ENCODE measurements at regions not wholly inside any gene's neighbourhood (a gene's known extent, or its start where the extent isn't known, plus 50 kb on each side); places are given as distances from the start of the nearest gene placed in this dataset.

- DNase-seq (no peak), ATAC-seq (ENCODE audit: low read depth) (no peak)
- no peaks in the 10 kb centered on the region for H3K79me1 ChIP-seq (ENCODE audit: low read depth in 1 of 2, low read length in 2 of 2)
- H2BK20ac ChIP-seq (ENCODE audit: low read depth, low read length) = no peak overlapping the region
- H2AK9ac ChIP-seq (replicated peaks; ENCODE audit: low read depth, low read length, poor library complexity) = no peak overlapping the region
- no peak overlapping the region for H4K8ac ChIP-seq (ENCODE audit: low read depth in 2 of 2, low read length in 2 of 2)
- no peak overlapping the region for H4K91ac ChIP-seq (ENCODE audit: insufficient read depth, low read depth, low read length)
- H3K27ac ChIP-seq (ENCODE audit: insufficient read depth, low read length) = no peak overlapping the region
- H3K9ac ChIP-seq (ENCODE audit: low read depth, low read length) = no peak overlapping the region
- WGBS, 2 experiments (ENCODE audit: extremely low coverage in 2 of 2, insufficient read length in 1 of 2) = 36% methylated on average over 2 of the region's 7 CpGs; no CpG with 5 or more reads in 1 of the 2 experiments
- H2AFZ ChIP-seq (replicated peaks; ENCODE audit: low read length, poor library complexity) = no peak overlapping the region
- no peaks in the 10 kb centered on the region for H4K20me1 ChIP-seq (ENCODE audit: insufficient read depth, low read length)
- H3K4me2 ChIP-seq (ENCODE audit: low read depth, low read length) = no peak overlapping the region
- CTCF ChIA-PET = no interaction called here
- no peaks in the 10 kb centered on the region for H3K4me1 ChIP-seq (ENCODE audit: control insufficient read depth, insufficient read depth, low read length)
- no peak overlapping the region for H3K14ac ChIP-seq (replicated peaks; ENCODE audit: low read depth, low read length)
- no peaks in the 10 kb centered on the region for H3K9me3 ChIP-seq (ENCODE audit: control insufficient read depth, insufficient read depth, low read length)
- H2AK5ac ChIP-seq (ENCODE audit: low read depth, low read length) = no peak overlapping the region
- dilution Hi-C loops (cut with HindIII; ENCODE audit: low sequenced_read_pairs, unreplicated experiment) = no loop called here
- H2BK15ac ChIP-seq (ENCODE audit: low read depth, low read length) = no peak overlapping the region
- no peak overlapping the region for H3K56ac ChIP-seq (ENCODE audit: extremely low read depth, insufficient read depth, low read length)
- POLR2A ChIA-PET (ENCODE audit: unreplicated experiment) = no interaction called here
- no peak overlapping the region for H3K4ac ChIP-seq (ENCODE audit: low read depth, low read length)
- H2BK5ac ChIP-seq (ENCODE audit: low read depth, low read length, poor library complexity, severe bottlenecking) = no peak overlapping the region
- in situ Hi-C loops (cut with MboI; ENCODE audit: low sequenced_read_pairs) = no loop called here
- no peaks in the 10 kb centered on the region for H3K27me3 ChIP-seq (ENCODE audit: control insufficient read depth, insufficient read depth, low read length)
- H4K5ac ChIP-seq (ENCODE audit: low read depth, low read length) = no peak overlapping the region
- TF ChIP-seq POLR2A (IDR thresholded peaks at IDR 0.05; ENCODE audit: low read depth, low read length) = no peak
- TF ChIP-seq MAZ (IDR thresholded peaks at IDR 0.05; ENCODE audit: borderline replicate concordance, low read depth, low read length) = no peak
- TF ChIP-seq MXI1 (IDR thresholded peaks at IDR 0.05; ENCODE audit: borderline replicate concordance, low read depth, low read length) = no peak
- TF ChIP-seq RCOR1 (IDR thresholded peaks at IDR 0.05; ENCODE audit: insufficient replicate concordance, low read length) = no peak
- no peak for TF ChIP-seq SMC3 (IDR thresholded peaks at IDR 0.05; ENCODE audit: low read depth, low read length)
- TF ChIP-seq RAD21 (IDR thresholded peaks at IDR 0.05; ENCODE audit: low read length) = no peak
- no peak for TF ChIP-seq MAFK (IDR thresholded peaks at IDR 0.05; ENCODE audit: low read depth, low read length)
- TF ChIP-seq ELK1 (IDR thresholded peaks at IDR 0.05; ENCODE audit: borderline replicate concordance, low read depth, low read length) = no peak
- TF ChIP-seq CTCF (conservative IDR thresholded peaks at IDR 0.05; ENCODE audit: low read depth, low read length) = no peak
- no peak for TF ChIP-seq RFX5 (IDR thresholded peaks at IDR 0.05; ENCODE audit: low read depth, low read length)
- TF ChIP-seq CHD1 (IDR thresholded peaks at IDR 0.05; ENCODE audit: low read depth, low read length) = no peak
- no peak overlapping the region for H3K23ac ChIP-seq (ENCODE audit: low read depth, low read length)
- H3K4me3 ChIP-seq (ENCODE audit: insufficient read depth, low read depth, low read length) = no peak overlapping the region
- no peaks in the 10 kb centered on the region for H3K36me3 ChIP-seq (ENCODE audit: control insufficient read depth, insufficient read depth, low read length)
- H2BK120ac ChIP-seq (ENCODE audit: low read depth, low read length) = no peak overlapping the region
- no TSS peak for BruUV-seq (replicated peaks)
- no peak overlapping the region for H3K18ac ChIP-seq (ENCODE audit: low read depth, low read length)
- H3K9me1 ChIP-seq (ENCODE audit: insufficient read depth, low read length) = no peaks in the 10 kb centered on the region
- intact Hi-C loops (cut with micrococcal nuclease) = no loop called here
Measured at GRCh38 chr16:51067352-51067751, 83.7 kb downstream of the SALL1 start.

Data from IMR-90 (cell line).